K562 (cell line): ENCODE measurements at regions not wholly inside any gene's neighbourhood (a gene's known extent, or its start where the extent isn't known, plus 50 kb on each side); places are given as distances from the start of the nearest gene placed in this dataset.

Experiments used
- ATAC-seq: fragments of 200-7000 bp; cut with Tn5 transposase; 3 replicates; pipeline ENCODE4 v1.9.1; 2020; ENCODE audit warnings: moderate library complexity
- BruUV-seq: library from RNA; stranded (reverse); fragments of 400-500 nt; replicated peaks from 2 replicates; lab custom pipeline; 2021; lab: Mats Ljungman, UMichigan
- CTCF ChIA-PET: fragments of 300-600 bp; formaldehyde crosslinking; extraction: SDS; loops from one replicate; lab custom pipeline; 2021; ENCODE audit warnings: low intra/inter-chr PET ratio; lab: Yijun Ruan, JAX
- POLR2A ChIA-PET: fragments of 300-600, 350-650 bp; sonication (Branson Sonifier 250); formaldehyde crosslinking; extraction: SDS; loops from one replicate; lab custom pipeline; 2021; ENCODE audit warnings: antibody characterized with exemption, inconsistent platforms; lab: Yijun Ruan, JAX
- DNase-seq, 4 experiments: peaks; one replicate each; pipeline versions ENCODE4 v3.0.0 to v3.0.0-alpha.2; 2011 to 2018; ENCODE audit warnings: low spot score in 3 of 4, mixed read lengths in 3 of 4; ENCODE audit errors: extremely low read depth in 1 of 4
- FAIRE-seq: peaks from 2 replicates; lab custom pipeline; 2011; peaks lifted over from hg19 to GRCh38; lab: Jason Lieb, UNC
- H2AFZ ChIP-seq: 2 replicates; pipeline ENCODE4 v1.6.0; 2011; ENCODE audit warnings: low read depth, low read length, control low read depth, inconsistent platforms
- H3K27ac ChIP-seq: fragments of 200-600 bp; 3 replicates; pipeline ENCODE4 v1.8.0; 2011; ENCODE audit warnings: low read depth, mild to moderate bottlenecking, control low read depth, inconsistent platforms, low read length, moderate library complexity, mixed read lengths; ENCODE audit errors: extremely low read depth
- H3K27me3 ChIP-seq, 2 experiments: fragments of 300-600 bp in 1 of 2; 2 replicates in 1 of 2; 3 replicates in 1 of 2; pipeline versions ENCODE4 v1.6.0 to v1.8.0; 2011; ENCODE audit warnings: inconsistent platforms in 2 of 2, low read length in 2 of 2, mild to moderate bottlenecking in 1 of 2, mixed read lengths in 1 of 2, moderate library complexity in 1 of 2; ENCODE audit not compliant: control insufficient read depth in 2 of 2, insufficient read depth in 2 of 2
- H3K36me3 ChIP-seq: fragments of 300-600 bp; 3 replicates; pipeline ENCODE4 v1.8.0; 2011; ENCODE audit warnings: mild to moderate bottlenecking, low read length, inconsistent platforms; ENCODE audit not compliant: control insufficient read depth, insufficient read depth
- H3K4me1 ChIP-seq, 2 experiments: fragments of 200-600 bp in 1 of 2; replicated peaks in 1 of 2; 2 replicates in 1 of 2; 3 replicates in 1 of 2; pipeline versions ENCODE4 v1.5.1 to v1.8.0; 2011; ENCODE audit warnings: inconsistent platforms in 2 of 2, low read length in 2 of 2, mild to moderate bottlenecking in 1 of 2, mixed read lengths in 1 of 2, moderate library complexity in 1 of 2; ENCODE audit not compliant: control insufficient read depth in 2 of 2, insufficient read depth in 2 of 2
- H3K4me2 ChIP-seq: 2 replicates; pipeline ENCODE4 v1.6.1; 2011; ENCODE audit warnings: low read length, control low read depth, inconsistent platforms, mixed read lengths; ENCODE audit not compliant: insufficient read depth
- H3K4me3 ChIP-seq: fragments of 200-600 bp; sonication (generic), shearing (Covaris generic); 2 replicates; pipeline ENCODE4 v1.5.1; 2016; ENCODE audit warnings: control low read depth, inconsistent platforms
- H3K79me2 ChIP-seq: fragments of 200-600 bp; 3 replicates; pipeline ENCODE4 v1.8.0; 2011; ENCODE audit warnings: low read length, inconsistent platforms; ENCODE audit not compliant: control insufficient read depth, insufficient read depth
- H3K9ac ChIP-seq, 2 experiments: 2 replicates each; pipeline versions ENCODE4 v1.6.0 to v1.6.1; 2011; ENCODE audit warnings: low read depth in 2 of 2, low read length in 2 of 2, control low read depth in 1 of 2, inconsistent platforms in 1 of 2, mild to moderate bottlenecking in 1 of 2, mixed read lengths in 1 of 2; ENCODE audit not compliant: insufficient read depth in 1 of 2
- H3K9me1 ChIP-seq: one replicate; pipeline ENCODE4 v1.6.0; 2011; ENCODE audit warnings: inconsistent platforms, mild to moderate bottlenecking, low read length, moderate library complexity; ENCODE audit not compliant: control insufficient read depth, insufficient read depth
- H3K9me3 ChIP-seq: replicated peaks from 2 replicates; pipeline ENCODE4 v1.5.1; 2011; ENCODE audit warnings: low read depth, low read length, inconsistent platforms; ENCODE audit not compliant: control insufficient read depth, insufficient read depth
- H4K20me1 ChIP-seq: replicated peaks from 2 replicates; pipeline ENCODE4 v1.6.1; 2011; ENCODE audit warnings: low read length, inconsistent platforms, mixed read lengths; ENCODE audit not compliant: control insufficient read depth, insufficient read depth
- CREB3L1 ChIP-seq: fragments of 450-650 bp; IDR thresholded peaks from 2 replicates; pipeline ENCODE4 v1.6.1; 2014; ENCODE audit warnings: low read depth, mild to moderate bottlenecking, moderate library complexity, borderline replicate concordance
- FOSL1 ChIP-seq: fragments of 200-800 bp; sonication (Bioruptor generic); conservative IDR thresholded peaks from 2 replicates; pipeline ENCODE4 v1.6.1; 2016; ENCODE audit warnings: missing genetic modification characterization, missing compliant biosample characterization
- HIVEP1 ChIP-seq: fragments of 250-450 bp; sonication (Bioruptor Pico); IDR thresholded peaks from 2 replicates; pipeline ENCODE4 v1.4.0; 2020; ENCODE audit warnings: mild to moderate bottlenecking
- IRF2 ChIP-seq: sonication (generic); formaldehyde crosslinking; IDR thresholded peaks from 2 replicates; pipeline ENCODE4 v1.8.1; 2022; ENCODE audit warnings: mild to moderate bottlenecking, missing genetic modification reagents
- LEF1 ChIP-seq: fragments of 450-650 bp; IDR thresholded peaks from 2 replicates; pipeline ENCODE4 v1.6.1; 2016; ENCODE audit warnings: mild to moderate bottlenecking
- MEF2A ChIP-seq: IDR thresholded peaks from 2 replicates; pipeline ENCODE4 v1.6.1; 2011; ENCODE audit warnings: low read depth, mild to moderate bottlenecking, low read length, moderate library complexity; ENCODE audit not compliant: control insufficient read depth
- MTF1 ChIP-seq: fragments of 250-450 bp; sonication (Bioruptor Pico); IDR thresholded peaks from 2 replicates; pipeline ENCODE4 v1.9.0; 2021; ENCODE audit warnings: moderate library complexity, mild to moderate bottlenecking, inconsistent platforms, borderline replicate concordance
- MXD1 ChIP-seq: fragments of 250-450 bp; sonication (Bioruptor Pico); IDR thresholded peaks from 2 replicates; pipeline ENCODE4 v1.8.0; 2021; ENCODE audit warnings: borderline replicate concordance, mild to moderate bottlenecking, moderate library complexity; ENCODE audit not compliant: poor library complexity, severe bottlenecking
- POLR2B ChIP-seq: fragments of 450-650 bp; IDR thresholded peaks from 2 replicates; pipeline ENCODE4 v1.6.1; 2018; ENCODE audit warnings: low read depth; ENCODE audit not compliant: partially characterized antibody
- RERE ChIP-seq: sonication (generic); formaldehyde crosslinking; IDR thresholded peaks from 2 replicates; pipeline ENCODE4 v1.8.0; 2023; ENCODE audit warnings: missing genetic modification reagents, mild to moderate bottlenecking, borderline replicate concordance
- SOX6 ChIP-seq: fragments of 450-650 bp; IDR thresholded peaks from 2 replicates; pipeline ENCODE4 v1.6.1; 2014; ENCODE audit warnings: mild to moderate bottlenecking
- SREBF1 ChIP-seq: fragments of 150-350 bp; IDR thresholded peaks from 2 replicates; pipeline ENCODE4 v1.6.1; 2014; ENCODE audit warnings: antibody characterized with exemption, low read depth, low read length, borderline replicate concordance
- XRCC3 ChIP-seq: fragments of 450-650 bp; IDR thresholded peaks from 2 replicates; pipeline ENCODE4 v1.6.1; 2017; ENCODE audit warnings: mild to moderate bottlenecking, moderate library complexity
- ZNF280A ChIP-seq: fragments of 450-650 bp; IDR thresholded peaks from 2 replicates; pipeline ENCODE4 v1.6.1; 2018; ENCODE audit warnings: mild to moderate bottlenecking, low read depth; ENCODE audit not compliant: partially characterized antibody
- ZNF3 ChIP-seq: fragments of 250-450 bp; sonication (Bioruptor Pico); IDR thresholded peaks from 2 replicates; pipeline ENCODE4 v1.5.0; 2021; ENCODE audit warnings: mild to moderate bottlenecking, moderate library complexity
- WGBS: fragments of 100-300 bp; shearing (Covaris generic); methylation state at CpG from one replicate; pipeline ENCODE4 v1.1.6; 2016; ENCODE audit warnings: low coverage, mixed read lengths; ENCODE audit not compliant: insufficient coverage; ENCODE audit errors: missing lambda C conversion rate; 5-methylcytosine and 5-hydroxymethylcytosine counted together
- in situ Hi-C: fragments of 300-500 bp; cut with MboI; formaldehyde crosslinking; loops from 4 replicates; pipeline ENCODE4 v1.15.0; 2018; ENCODE audit warnings: inconsistent platforms, mixed read lengths
- intact Hi-C: fragments of 100-400 bp; cut with micrococcal nuclease; formaldehyde crosslinking; loops from 2 replicates; pipeline ENCODE4 v1.14.2; 2022

- DNase-seq = no peak
- Histone ChIP-seq H3K4me3 (no peak overlapping the region), H3K9me3 (no peaks in the 10 kb centered on the region), H3K4me2 (no peak overlapping the region), H2AFZ (no peak overlapping the region), H3K27ac (no peak overlapping the region), H4K20me1 (no peaks in the 10 kb centered on the region), H3K36me3 (no peaks in the 10 kb centered on the region), H3K27me3 (peaks cover 3 to 11% of the 10 kb centered on the region in 2 experiments; a peak in 2 of 5 replicates), H3K4me1 (no peaks in the 10 kb centered on the region), H3K9me1 (no peaks in the 10 kb centered on the region), H3K79me2 (no peaks in the 10 kb centered on the region), H3K9ac (no peak overlapping the region)
- in situ Hi-C loops = no loop called here
- ChIA-PET CTCF (no interaction called here), POLR2A (interaction anchor here (1.2 kb wide), 1 partner anchor 14 kb away, joined by 4 read pairs; no protein-coding TSS in a partner anchor)
- intact Hi-C loops = no loop called here
- ATAC-seq = no peak
- no peak for FAIRE-seq
- 3% methylated on average over 2 of the region's 2 CpGs for WGBS
- no TSS peak for BruUV-seq
- TF ChIP-seq POLR2B (no peak), MTF1 (no peak), HIVEP1 (no peak), SOX6 (no peak), FOSL1 (tag) (no peak), SREBF1 (no peak), LEF1 (no peak), MXD1 (no peak), MEF2A (no peak), ZNF280A (no peak), ZNF3 (no peak), CREB3L1 (no peak), IRF2 (no peak), XRCC3 (no peak), RERE (CRISPR knock-in tag) (no peak)
Observed at GRCh38 chr1:203935321-203935720, 73.9 kb downstream of the SNRPE start.
